GM21367 (cell line): ENCODE measurements at regions not wholly inside any gene's neighbourhood (a gene's known extent, or its start where the extent isn't known, plus 50 kb on each side); places are given as distances from the start of the nearest gene placed in this dataset.
"Not testable (repeated sequence)": the region's sequence is repeated elsewhere in the genome, so short reads cannot be mapped to it uniquely, and the experiment has no call there.

Source experiments
- ATAC-seq: cut with Tn5 transposase; IDR thresholded peaks from one replicate; pipeline ENCODE4 v1.9.1; 2021; ENCODE audit not compliant: unreplicated experiment

- no peak for ATAC-seq
Observed at GRCh38 chr5:51159164-51159563, 224.1 kb upstream of the ISL1 start.

GRCh38 chr5:51159606-51160005 lies 223.6 kb upstream of the ISL1 start:
- ATAC-seq = no peak

GRCh38 chr5:51162245-51162644 lies 221.0 kb upstream of the ISL1 start:
- ATAC-seq = no peak

GRCh38 chr5:51165621-51166020 lies 217.6 kb upstream of the ISL1 start:
- not testable (repeated sequence) for ATAC-seq

GRCh38 chr5:51172903-51173626 lies 210.2 kb upstream of the ISL1 start:
- no peak for ATAC-seq

GRCh38 chr5:51181208-51181894 lies 201.9 kb upstream of the ISL1 start:
- no peak for ATAC-seq

- no peak for ATAC-seq
Observed at GRCh38 chr5:51185850-51186329, 197.4 kb upstream of the ISL1 start.

- ATAC-seq = no peak
Observed at GRCh38 chr5:51188001-51188591, 195.2 kb upstream of the ISL1 start.

- no peak for ATAC-seq
Observed at GRCh38 chr5:51194671-51195070, 188.6 kb upstream of the ISL1 start.

- no peak for ATAC-seq
Observed at GRCh38 chr5:51201024-51201423, 182.2 kb upstream of the ISL1 start.

GRCh38 chr5:51201708-51202107 lies 181.5 kb upstream of the ISL1 start:
- no peak for ATAC-seq

GRCh38 chr5:51202161-51202560 lies 181.1 kb upstream of the ISL1 start:
- ATAC-seq = no peak

- no peak for ATAC-seq
Observed at GRCh38 chr5:51203598-51203997, 179.7 kb upstream of the ISL1 start.

- ATAC-seq = no peak
Observed at GRCh38 chr5:51208296-51208695, 175.0 kb upstream of the ISL1 start.

GRCh38 chr5:51214746-51215145 lies 168.5 kb upstream of the ISL1 start:
- no peak for ATAC-seq

GRCh38 chr5:51225789-51226742 lies 157.2 kb upstream of the ISL1 start:
- ATAC-seq = no peak

- no peak for ATAC-seq
Observed at GRCh38 chr5:51227963-51228470, 155.2 kb upstream of the ISL1 start.

GRCh38 chr5:51230336-51230735 lies 152.9 kb upstream of the ISL1 start:
- ATAC-seq = no peak

- no peak for ATAC-seq
Observed at GRCh38 chr5:51242456-51242855, 140.8 kb upstream of the ISL1 start.

GRCh38 chr5:51250957-51251356 lies 132.3 kb upstream of the ISL1 start:
- not testable (repeated sequence) for ATAC-seq

GRCh38 chr5:51271261-51271660 lies 112.0 kb upstream of the ISL1 start:
- ATAC-seq = no peak
